ENCODE measurements at regions not wholly inside any gene's neighbourhood (a gene's known extent, or its start where the extent isn't known, plus 50 kb on each side); places are given as distances from the start of the nearest gene placed in this dataset.

DNA sequence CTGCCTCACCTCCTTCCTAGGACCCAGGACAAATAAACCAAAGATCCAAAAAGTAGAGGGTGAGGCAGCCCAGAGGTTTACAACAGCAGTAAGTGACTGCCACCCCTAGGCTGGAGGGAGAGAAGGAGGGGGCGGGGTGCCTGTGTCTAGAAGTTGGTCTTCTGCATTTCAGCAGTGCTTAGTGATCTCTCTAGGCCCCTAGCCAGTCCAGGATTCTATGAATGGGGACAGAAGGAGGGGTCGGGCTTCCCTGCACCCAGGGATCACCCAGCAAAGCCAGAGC lies 62.8 kb upstream of the KDM7A start:
- DNase-seq, result no peak

DNA sequence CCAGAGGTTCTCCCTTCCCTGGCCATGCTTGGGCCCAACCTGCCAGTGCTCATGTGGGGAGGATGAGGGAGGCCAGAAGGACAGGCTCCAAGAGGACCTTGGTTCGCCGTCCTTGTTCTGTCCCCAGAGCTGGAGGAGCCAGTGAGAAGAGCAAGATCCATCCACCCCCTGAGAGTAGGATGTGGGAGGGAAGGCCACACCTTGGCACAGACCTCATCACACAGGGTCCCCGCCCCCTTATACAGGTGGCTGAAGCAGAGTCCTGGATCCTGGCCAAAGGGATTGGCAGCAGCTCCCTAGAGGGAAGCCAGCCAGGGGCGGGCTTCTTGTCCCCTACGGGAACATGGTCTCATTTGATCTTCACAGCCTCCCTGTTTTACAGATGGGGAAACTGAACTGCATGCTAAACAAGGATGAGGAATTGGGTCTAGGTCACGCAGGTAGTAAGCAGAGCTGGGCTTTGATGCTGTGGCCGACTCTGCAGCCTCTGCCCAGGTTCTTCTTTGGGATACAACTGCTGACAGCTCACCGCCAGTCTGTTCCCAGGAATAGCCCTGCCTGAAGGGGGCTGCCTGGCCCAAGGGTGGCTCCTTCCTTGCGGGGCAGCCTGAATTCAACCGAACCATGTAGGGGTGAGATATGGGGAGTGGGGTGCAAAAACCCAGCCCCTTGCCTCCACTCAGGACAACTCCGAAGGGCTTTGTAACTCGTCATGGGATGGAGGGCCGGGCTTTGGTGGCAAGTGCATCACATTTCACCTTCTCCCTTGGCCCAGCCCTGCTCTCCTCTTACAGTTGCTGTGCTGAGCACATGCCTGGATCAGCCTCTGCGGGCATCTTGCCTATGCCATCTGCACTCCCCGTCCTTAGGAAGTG lies 62.2 kb upstream of the KDM7A start:
- peak; percentile 93 for DNase-seq

DNA sequence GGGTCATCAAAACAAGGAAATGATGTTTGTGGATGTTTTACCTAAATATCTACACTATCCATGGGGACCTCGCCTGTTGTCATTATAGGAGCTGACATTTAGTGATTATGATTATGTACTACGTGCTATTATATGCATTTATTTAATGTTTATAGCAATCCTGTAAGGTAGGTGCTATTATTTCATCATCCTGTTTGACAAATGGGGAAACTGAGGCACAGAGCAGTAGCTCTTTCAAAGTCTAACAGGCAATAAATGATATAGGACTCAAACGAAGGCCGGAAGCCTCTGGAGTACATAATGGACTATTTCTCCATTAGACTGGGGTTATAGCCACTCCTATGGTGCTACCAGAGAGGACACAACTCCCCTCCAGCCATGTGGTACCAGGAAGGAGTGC lies 60.6 kb upstream of the KDM7A start:
- DNase-seq, result no peak

DNA sequence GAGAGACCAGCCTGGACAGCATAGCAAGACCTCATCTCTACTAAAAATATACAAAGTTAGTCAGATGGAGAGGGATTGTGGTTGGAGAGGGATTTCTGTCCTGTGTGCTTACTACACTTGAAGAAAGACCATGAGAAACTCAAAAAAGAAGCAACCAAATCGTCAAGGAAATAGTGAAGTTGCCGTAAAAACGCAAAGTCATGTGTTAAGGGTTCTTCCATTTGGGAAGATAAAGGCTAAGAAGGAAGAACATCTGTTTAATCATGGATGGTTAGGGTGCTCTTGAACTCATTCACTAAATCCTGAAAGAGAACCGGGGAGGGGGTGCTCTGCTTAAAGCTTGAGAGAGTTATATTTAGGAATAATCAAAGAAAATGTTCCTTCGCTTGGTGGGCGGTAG lies 59.8 kb upstream of the KDM7A start:
- no peak for DNase-seq

DNA sequence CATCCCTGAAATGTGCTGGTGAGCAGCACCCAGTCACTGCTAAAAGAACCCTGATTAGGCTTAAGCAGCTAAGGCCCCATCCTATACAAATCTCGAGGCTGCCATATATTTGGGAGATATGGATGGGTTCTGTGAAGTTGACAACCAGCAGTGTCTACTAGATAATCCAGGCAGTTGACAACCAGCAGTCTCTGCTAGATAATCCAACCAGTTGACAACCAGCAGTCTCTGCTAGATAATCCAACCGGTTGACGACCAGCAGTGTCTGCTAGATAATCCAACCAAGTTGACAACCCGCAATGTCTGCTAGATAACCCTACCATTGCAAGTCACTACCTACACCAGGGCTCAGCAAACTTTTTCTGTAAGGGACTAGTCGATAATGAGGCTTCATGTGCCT lies 58.3 kb upstream of the KDM7A start:
- no peak for DNase-seq

DNA sequence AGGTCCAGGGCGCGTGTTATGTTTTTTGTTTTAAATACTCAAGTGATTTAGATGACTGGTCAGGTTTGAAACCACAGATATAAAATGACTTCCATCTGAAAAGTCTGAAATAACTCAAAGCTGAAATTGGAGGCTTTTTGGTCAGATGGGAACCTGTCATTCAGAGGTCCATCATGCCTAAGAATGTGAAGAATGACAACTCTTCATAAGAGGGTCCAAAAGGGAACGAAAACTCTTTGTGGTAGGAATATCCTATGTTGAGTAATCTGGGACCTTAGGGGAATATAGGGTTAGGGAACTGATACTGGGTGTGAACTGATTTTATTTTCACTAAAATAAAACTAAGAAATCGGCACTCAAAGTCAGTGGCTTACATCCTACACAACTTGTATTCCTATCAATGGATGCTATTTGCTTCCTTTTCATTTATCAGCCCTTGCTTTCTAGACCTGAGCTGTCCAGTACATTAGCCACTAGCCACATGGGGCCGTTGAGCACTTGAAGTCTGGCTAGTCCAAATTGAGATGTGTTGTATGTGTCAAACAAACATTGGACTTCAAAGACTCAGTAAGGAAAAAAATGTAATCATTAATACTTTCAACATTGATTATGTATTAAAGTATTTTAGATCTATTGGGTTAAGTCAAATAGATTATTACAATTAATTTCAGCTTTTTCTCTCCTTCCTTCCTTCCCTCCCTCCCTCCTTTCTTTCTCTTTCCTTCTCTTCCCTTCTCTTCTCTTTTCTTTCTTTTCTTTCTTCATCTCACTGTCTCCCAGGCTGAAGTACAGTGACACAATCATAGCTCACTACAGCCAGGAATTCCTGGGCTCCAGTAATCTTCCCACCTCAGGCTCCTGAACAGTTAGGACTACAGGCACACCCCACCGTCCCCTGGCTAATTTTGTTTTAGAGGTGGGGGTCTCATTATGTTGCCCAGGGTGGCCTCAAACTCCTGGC lies 56.5 kb upstream of the KDM7A start:
- DNase-seq, result no peak

DNA sequence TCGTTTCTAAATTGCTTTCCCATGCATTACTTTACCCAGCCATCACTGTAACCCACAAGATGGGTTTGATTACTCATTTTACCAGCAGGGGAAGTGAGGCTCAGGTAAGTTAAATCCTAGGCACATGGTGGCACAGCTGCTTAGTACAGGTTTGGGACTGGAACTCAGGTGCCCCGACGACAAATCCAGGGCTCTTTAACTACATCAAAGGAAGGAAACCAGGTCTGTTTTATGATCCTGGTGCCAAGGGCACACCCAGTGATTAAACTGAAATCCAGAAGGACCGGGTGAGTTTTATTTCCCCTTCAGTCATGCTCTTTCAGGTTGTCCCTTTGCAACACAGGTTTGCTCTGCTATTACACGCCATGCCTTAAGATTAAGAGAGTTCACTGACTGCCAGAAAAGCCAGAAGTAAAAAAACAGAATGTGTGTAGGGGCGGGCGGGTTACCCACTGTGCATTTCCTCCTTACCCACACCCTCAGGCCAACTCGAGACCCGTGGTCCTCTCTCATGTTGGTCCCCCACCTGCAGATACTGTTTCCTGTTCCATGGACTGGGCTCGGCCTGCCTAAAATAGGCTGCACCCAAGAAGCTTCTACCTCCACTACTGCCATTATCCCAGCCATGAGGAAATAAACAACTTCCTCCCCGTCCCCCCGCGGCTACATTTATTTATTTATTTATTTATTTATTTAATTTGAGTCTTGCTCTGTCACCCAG lies 55.1 kb upstream of the KDM7A start:
- no peak for DNase-seq

DNA sequence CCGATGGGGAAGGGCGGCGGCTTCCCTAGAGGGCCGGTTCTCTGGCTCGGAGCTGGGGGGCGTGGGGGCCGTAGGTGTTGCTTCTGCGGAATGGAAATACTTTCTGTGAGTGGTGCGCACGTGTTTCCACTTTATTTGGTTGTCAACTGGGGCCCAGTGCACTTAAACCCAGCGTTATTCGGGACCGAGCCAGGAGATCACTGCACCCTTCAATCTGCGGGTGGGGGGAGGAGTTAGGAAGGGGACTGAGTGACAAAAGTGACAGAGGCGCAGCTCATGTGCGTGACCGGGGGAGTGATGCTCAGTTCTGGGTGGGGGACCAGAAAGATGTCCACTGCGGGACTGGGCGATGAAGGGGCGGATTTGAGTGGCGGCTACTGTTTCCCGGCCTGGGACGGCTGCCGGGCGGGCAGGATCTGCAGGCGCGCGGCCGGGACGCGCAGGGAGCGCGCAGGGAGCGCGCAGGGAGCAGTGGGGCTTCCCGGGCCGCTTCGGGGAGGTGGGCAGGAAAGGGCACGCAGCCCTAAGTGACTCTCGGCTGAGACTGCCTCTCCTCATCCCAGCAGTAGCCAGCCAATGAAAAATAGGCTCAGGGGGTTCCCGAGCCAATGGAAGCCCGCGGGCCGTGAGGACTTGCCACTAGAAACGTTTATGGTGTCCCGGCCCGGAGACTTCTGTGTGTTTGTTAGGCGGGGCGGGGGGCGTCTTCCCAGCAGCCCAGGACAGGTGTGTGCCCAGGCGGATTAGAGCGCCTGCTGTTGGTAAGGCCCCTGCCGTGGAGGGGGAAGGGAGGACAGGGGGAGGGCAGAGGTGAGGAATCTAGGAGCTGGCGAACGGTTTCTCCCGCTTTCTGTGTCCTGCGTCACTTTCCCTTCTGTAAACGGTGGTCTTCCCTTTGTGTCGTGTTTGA lies 54.3 kb upstream of the KDM7A start:
- DNase-seq, result peak; percentile 73

DNA sequence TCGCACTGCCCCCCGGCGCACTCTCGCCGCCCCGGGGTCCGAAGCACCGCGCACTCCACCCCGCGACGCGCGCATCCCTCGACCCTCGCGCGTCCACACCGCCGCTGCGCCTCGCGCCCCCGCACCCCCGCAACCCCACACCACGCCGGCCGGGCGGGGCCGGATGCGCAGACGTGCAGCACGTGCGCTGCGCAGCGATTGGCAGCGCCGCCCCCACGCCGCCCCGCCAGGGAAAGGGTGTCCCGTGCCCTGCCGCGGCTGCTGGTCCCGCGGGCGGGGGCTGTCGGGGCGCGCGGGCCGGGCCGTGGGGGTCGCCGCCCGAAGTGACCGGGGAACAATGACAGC lies 53.7 kb upstream of the KDM7A start:
- peak; percentile 33 for DNase-seq

DNA sequence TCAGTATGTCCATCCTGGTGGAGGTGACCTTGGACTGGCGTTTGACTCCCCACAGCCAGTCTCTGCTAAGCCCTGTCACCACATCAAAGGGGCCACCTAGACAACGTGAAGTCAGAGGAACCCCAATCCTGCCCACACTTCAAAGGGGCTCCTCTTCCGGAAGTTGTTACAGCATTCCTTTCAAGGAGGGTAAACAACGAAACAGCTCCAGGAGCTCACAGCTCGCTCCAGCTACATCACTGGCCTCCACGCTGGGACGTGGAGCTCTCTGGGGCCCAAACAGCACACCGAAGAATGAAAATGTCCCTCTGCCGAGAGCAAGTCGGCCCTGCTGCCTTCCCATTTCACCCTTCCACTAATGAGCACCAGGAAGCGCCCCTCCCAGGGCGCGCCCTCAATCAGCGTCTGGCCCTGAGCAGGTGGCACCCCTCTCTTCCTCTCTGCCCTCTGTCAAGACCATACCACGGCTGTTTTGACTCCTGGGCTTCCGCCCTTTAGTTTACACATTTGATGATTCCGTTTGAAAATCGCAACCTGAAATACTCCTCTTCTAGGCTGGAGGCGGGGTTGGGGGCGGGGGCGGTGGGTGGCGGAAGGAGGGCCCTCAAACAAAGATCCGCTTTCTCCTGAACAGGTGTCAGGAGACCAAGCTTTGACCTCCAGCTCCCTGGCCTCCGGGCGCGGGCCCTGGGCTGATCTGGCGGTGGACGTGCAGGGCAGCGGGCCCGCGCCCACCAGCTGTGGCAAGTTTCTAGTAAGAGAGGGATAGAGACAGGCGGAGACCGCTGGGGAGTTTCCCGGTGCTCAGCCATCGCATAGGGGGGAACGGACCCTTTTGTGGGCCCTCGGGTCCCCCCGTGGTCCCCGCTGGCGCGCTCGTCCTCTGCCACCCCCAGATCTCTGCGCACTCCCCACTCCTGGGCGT lies 53.1 kb upstream of the KDM7A start:
- no peak for DNase-seq

DNA sequence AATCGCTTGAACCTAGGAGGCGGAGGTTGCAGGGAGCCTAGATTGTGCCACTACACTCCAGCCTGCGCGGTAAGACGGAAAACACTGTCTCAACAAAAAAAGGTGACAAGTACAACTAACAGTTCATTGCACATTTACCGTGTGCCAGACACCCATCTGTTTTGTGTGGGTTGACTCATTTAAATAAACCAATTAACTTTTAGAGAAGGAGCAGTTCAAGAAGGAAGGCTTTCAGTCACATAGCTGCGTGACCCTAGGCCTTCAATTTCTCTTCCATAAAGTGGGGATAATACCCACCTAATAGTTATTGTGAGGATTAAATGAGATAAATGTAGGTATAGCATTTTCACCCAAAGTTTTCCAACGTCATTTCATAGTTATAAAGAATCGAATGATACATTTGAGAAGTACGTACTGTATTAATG lies 52.3 kb upstream of the KDM7A start:
- no peak for DNase-seq
